ENCODE measurements at regions not wholly inside any gene's neighbourhood (a gene's known extent, or its start where the extent isn't known, plus 50 kb on each side); places are given as distances from the start of the nearest gene placed in this dataset.

DNA sequence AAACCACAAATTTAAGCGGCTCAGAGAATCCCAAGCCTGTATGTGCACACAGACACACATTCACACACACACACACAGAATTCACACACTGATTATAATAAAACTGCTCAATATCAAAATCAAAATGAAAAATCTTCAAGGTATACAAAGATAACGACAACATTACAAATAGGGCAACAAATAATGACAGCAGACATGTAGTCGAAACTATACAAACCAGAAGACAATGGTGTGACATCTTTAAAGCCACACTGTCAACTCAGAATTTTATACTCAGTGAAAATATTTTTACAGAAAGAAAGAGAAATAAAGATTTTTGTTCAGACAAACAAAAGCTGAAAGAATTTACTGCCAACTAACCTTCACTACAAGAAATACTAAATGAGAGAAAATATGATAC is 333.4 kb downstream of the INSIG2 start:
- TF ChIP-seq, protein P1, sequence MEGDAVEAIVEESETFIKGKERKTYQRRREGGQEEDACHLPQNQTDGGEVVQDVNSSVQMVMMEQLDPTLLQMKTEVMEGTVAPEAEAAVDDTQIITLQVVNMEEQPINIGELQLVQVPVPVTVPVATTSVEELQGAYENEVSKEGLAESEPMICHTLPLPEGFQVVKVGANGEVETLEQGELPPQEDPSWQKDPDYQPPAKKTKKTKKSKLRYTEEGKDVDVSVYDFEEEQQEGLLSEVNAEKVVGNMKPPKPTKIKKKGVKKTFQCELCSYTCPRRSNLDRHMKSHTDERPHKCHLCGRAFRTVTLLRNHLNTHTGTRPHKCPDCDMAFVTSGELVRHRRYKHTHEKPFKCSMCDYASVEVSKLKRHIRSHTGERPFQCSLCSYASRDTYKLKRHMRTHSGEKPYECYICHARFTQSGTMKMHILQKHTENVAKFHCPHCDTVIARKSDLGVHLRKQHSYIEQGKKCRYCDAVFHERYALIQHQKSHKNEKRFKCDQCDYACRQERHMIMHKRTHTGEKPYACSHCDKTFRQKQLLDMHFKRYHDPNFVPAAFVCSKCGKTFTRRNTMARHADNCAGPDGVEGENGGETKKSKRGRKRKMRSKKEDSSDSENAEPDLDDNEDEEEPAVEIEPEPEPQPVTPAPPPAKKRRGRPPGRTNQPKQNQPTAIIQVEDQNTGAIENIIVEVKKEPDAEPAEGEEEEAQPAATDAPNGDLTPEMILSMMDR (IDR thresholded peaks at IDR 0.05; ENCODE audit: low read depth, low read length, poor library complexity, severe bottlenecking): no peak
- TF ChIP-seq EZH2phosphoT487 (IDR thresholded peaks at IDR 0.05; ENCODE audit: borderline replicate concordance, low read length): no peak

Data from DOHH2 (cell line).